ENCODE measurements at regions not wholly inside any gene's neighbourhood (a gene's known extent, or its start where the extent isn't known, plus 50 kb on each side); places are given as distances from the start of the nearest gene placed in this dataset.
"Not testable (repeated sequence)": the region's sequence is repeated elsewhere in the genome, so short reads cannot be mapped to it uniquely, and the experiment has no call there.

GRCh38 chrX:140402131-140402530, 102.7 kb downstream of the SOX3 start:
- TF ChIP-seq POLR2A, CTCF (IDR thresholded peaks at IDR 0.05): not testable (repeated sequence)

Data from lower leg skin (tissue), 3 donors.